K562 (cell line): ENCODE measurements at regions not wholly inside any gene's neighbourhood (a gene's known extent, or its start where the extent isn't known, plus 50 kb on each side); places are given as distances from the start of the nearest gene placed in this dataset.

Source experiments
- ATAC-seq: fragments of 200-7000 bp; cut with Tn5 transposase; 3 replicates; pipeline ENCODE4 v1.9.1; 2020; ENCODE audit warnings: moderate library complexity
- BruUV-seq: library from RNA; stranded (reverse); fragments of 400-500 nt; replicated peaks from 2 replicates; lab custom pipeline; 2021; lab: Mats Ljungman, UMichigan
- CTCF ChIA-PET: fragments of 300-600 bp; formaldehyde crosslinking; extraction: SDS; loops from one replicate; lab custom pipeline; 2021; ENCODE audit warnings: low intra/inter-chr PET ratio; lab: Yijun Ruan, JAX
- POLR2A ChIA-PET: fragments of 300-600, 350-650 bp; sonication (Branson Sonifier 250); formaldehyde crosslinking; extraction: SDS; loops from one replicate; lab custom pipeline; 2021; ENCODE audit warnings: antibody characterized with exemption, inconsistent platforms; lab: Yijun Ruan, JAX
- DNase-seq, 4 experiments: peaks; one replicate each; pipeline versions ENCODE4 v3.0.0 to v3.0.0-alpha.2; 2011 to 2018; ENCODE audit warnings: low spot score in 3 of 4, mixed read lengths in 3 of 4; ENCODE audit errors: extremely low read depth in 1 of 4
- FAIRE-seq: peaks from 2 replicates; lab custom pipeline; 2011; peaks lifted over from hg19 to GRCh38; lab: Jason Lieb, UNC
- H2AFZ ChIP-seq: 2 replicates; pipeline ENCODE4 v1.6.0; 2011; ENCODE audit warnings: low read depth, low read length, control low read depth, inconsistent platforms
- H3K27ac ChIP-seq: fragments of 200-600 bp; 3 replicates; pipeline ENCODE4 v1.8.0; 2011; ENCODE audit warnings: low read depth, mild to moderate bottlenecking, control low read depth, inconsistent platforms, low read length, moderate library complexity, mixed read lengths; ENCODE audit errors: extremely low read depth
- H3K27me3 ChIP-seq, 2 experiments: fragments of 300-600 bp in 1 of 2; 2 replicates in 1 of 2; 3 replicates in 1 of 2; pipeline versions ENCODE4 v1.6.0 to v1.8.0; 2011; ENCODE audit warnings: inconsistent platforms in 2 of 2, low read length in 2 of 2, mild to moderate bottlenecking in 1 of 2, mixed read lengths in 1 of 2, moderate library complexity in 1 of 2; ENCODE audit not compliant: control insufficient read depth in 2 of 2, insufficient read depth in 2 of 2
- H3K36me3 ChIP-seq: fragments of 300-600 bp; 3 replicates; pipeline ENCODE4 v1.8.0; 2011; ENCODE audit warnings: mild to moderate bottlenecking, low read length, inconsistent platforms; ENCODE audit not compliant: control insufficient read depth, insufficient read depth
- H3K4me1 ChIP-seq, 2 experiments: fragments of 200-600 bp in 1 of 2; replicated peaks in 1 of 2; 2 replicates in 1 of 2; 3 replicates in 1 of 2; pipeline versions ENCODE4 v1.5.1 to v1.8.0; 2011; ENCODE audit warnings: inconsistent platforms in 2 of 2, low read length in 2 of 2, mild to moderate bottlenecking in 1 of 2, mixed read lengths in 1 of 2, moderate library complexity in 1 of 2; ENCODE audit not compliant: control insufficient read depth in 2 of 2, insufficient read depth in 2 of 2
- H3K4me2 ChIP-seq: 2 replicates; pipeline ENCODE4 v1.6.1; 2011; ENCODE audit warnings: low read length, control low read depth, inconsistent platforms, mixed read lengths; ENCODE audit not compliant: insufficient read depth
- H3K4me3 ChIP-seq: fragments of 200-600 bp; sonication (generic), shearing (Covaris generic); 2 replicates; pipeline ENCODE4 v1.5.1; 2016; ENCODE audit warnings: control low read depth, inconsistent platforms
- H3K79me2 ChIP-seq: fragments of 200-600 bp; 3 replicates; pipeline ENCODE4 v1.8.0; 2011; ENCODE audit warnings: low read length, inconsistent platforms; ENCODE audit not compliant: control insufficient read depth, insufficient read depth
- H3K9ac ChIP-seq, 2 experiments: 2 replicates each; pipeline versions ENCODE4 v1.6.0 to v1.6.1; 2011; ENCODE audit warnings: low read depth in 2 of 2, low read length in 2 of 2, control low read depth in 1 of 2, inconsistent platforms in 1 of 2, mild to moderate bottlenecking in 1 of 2, mixed read lengths in 1 of 2; ENCODE audit not compliant: insufficient read depth in 1 of 2
- H3K9me1 ChIP-seq: one replicate; pipeline ENCODE4 v1.6.0; 2011; ENCODE audit warnings: inconsistent platforms, mild to moderate bottlenecking, low read length, moderate library complexity; ENCODE audit not compliant: control insufficient read depth, insufficient read depth
- H3K9me3 ChIP-seq: replicated peaks from 2 replicates; pipeline ENCODE4 v1.5.1; 2011; ENCODE audit warnings: low read depth, low read length, inconsistent platforms; ENCODE audit not compliant: control insufficient read depth, insufficient read depth
- H4K20me1 ChIP-seq: replicated peaks from 2 replicates; pipeline ENCODE4 v1.6.1; 2011; ENCODE audit warnings: low read length, inconsistent platforms, mixed read lengths; ENCODE audit not compliant: control insufficient read depth, insufficient read depth
- CC2D1A ChIP-seq: fragments of 450-650 bp; IDR thresholded peaks from 2 replicates; pipeline ENCODE4 v1.6.1; 2017; ENCODE audit warnings: mild to moderate bottlenecking
- CHCHD3 ChIP-seq: fragments of 250-450 bp; sonication (Bioruptor Pico); IDR thresholded peaks from 2 replicates; pipeline ENCODE4 v2.1.2; 2022; ENCODE audit warnings: mild to moderate bottlenecking
- FIP1L1 ChIP-seq: fragments of 200-400 bp; formaldehyde crosslinking; IDR thresholded peaks from 2 replicates; pipeline ENCODE4 v1.6.1; 2018; ENCODE audit warnings: mild to moderate bottlenecking, low read depth, low read length; ENCODE audit not compliant: poor library complexity, severe bottlenecking
- GTF2F1 ChIP-seq: IDR thresholded peaks from 2 replicates; pipeline ENCODE4 v1.6.1; 2011; ENCODE audit warnings: low read depth, low read length, improper control_type of control experiment
- LCOR ChIP-seq: sonication (generic); formaldehyde crosslinking; IDR thresholded peaks from 2 replicates; pipeline ENCODE4 v1.8.0; 2022; ENCODE audit warnings: mild to moderate bottlenecking, missing genetic modification reagents
- NR2C1 ChIP-seq, 2 experiments: fragments of 450-650 bp; IDR thresholded peaks; 2 replicates each; pipeline ENCODE4 v1.6.1; 2017; ENCODE audit warnings: mild to moderate bottlenecking in 2 of 2, antibody characterized with exemption in 1 of 2, inconsistent platforms in 1 of 2, missing compliant biosample characterization in 1 of 2, missing genetic modification characterization in 1 of 2
- ZFX ChIP-seq: sonication (generic); formaldehyde crosslinking; IDR thresholded peaks from 2 replicates; pipeline ENCODE4 v1.8.0; 2022; ENCODE audit warnings: mild to moderate bottlenecking, missing genetic modification reagents, moderate library complexity
- ZKSCAN8 ChIP-seq: fragments of 200-800 bp; sonication (Bioruptor generic); IDR thresholded peaks from 2 replicates; pipeline ENCODE4 v1.6.1; 2016; ENCODE audit warnings: missing genetic modification characterization, missing compliant biosample characterization
- ZNF407 ChIP-seq: fragments of 450-650 bp; IDR thresholded peaks from 2 replicates; pipeline ENCODE4 v1.6.1; 2016; ENCODE audit warnings: low read depth
- WGBS: fragments of 100-300 bp; shearing (Covaris generic); methylation state at CpG from one replicate; pipeline ENCODE4 v1.1.6; 2016; ENCODE audit warnings: low coverage, mixed read lengths; ENCODE audit not compliant: insufficient coverage; ENCODE audit errors: missing lambda C conversion rate; 5-methylcytosine and 5-hydroxymethylcytosine counted together
- in situ Hi-C: fragments of 300-500 bp; cut with MboI; formaldehyde crosslinking; loops from 4 replicates; pipeline ENCODE4 v1.15.0; 2018; ENCODE audit warnings: inconsistent platforms, mixed read lengths
- intact Hi-C: fragments of 100-400 bp; cut with micrococcal nuclease; formaldehyde crosslinking; loops from 2 replicates; pipeline ENCODE4 v1.14.2; 2022

GRCh38 chr6:170047823-170048222 is 243.1 kb downstream of the DLL1 start:
- H3K9ac ChIP-seq, result no peak overlapping the region
- H2AFZ ChIP-seq, result no peak overlapping the region
- 3% methylated on average over 6 of the region's 6 CpGs for WGBS
- ATAC-seq (no peak), DNase-seq (no peak), FAIRE-seq (no peak)
- intact Hi-C loops (no loop called here), in situ Hi-C loops (no loop called here)
- no peaks in the 10 kb centered on the region for H3K9me3 ChIP-seq
- peaks cover 13 to 76% of the 10 kb centered on the region in 2 experiments for H3K27me3 ChIP-seq
- BruUV-seq, result no TSS peak
- POLR2A ChIA-PET, result interaction anchor here (0.6 kb wide), 1 partner anchor 536 kb away, joined by 3 read pairs; no protein-coding TSS in a partner anchor
- H3K4me1 ChIP-seq, result no peaks in the 10 kb centered on the region
- no peak overlapping the region for H3K4me2 ChIP-seq
- no peak overlapping the region for H3K27ac ChIP-seq
- H3K36me3 ChIP-seq, result no peaks in the 10 kb centered on the region
- no peaks in the 10 kb centered on the region for H4K20me1 ChIP-seq
- CTCF ChIA-PET, result no interaction called here
- no peak overlapping the region for H3K4me3 ChIP-seq
- H3K79me2 ChIP-seq, result no peaks in the 10 kb centered on the region
- TF ChIP-seq FIP1L1 (no peak), ZNF407 (no peak), NR2C1 (IDR thresholded peaks at IDR 0.05) (no peak), NR2C1 (tag; IDR thresholded peaks at IDR 0.05) (no peak), ZFX (CRISPR knock-in tag) (no peak), CC2D1A (no peak), GTF2F1 (no peak), LCOR (CRISPR knock-in tag) (no peak), ZKSCAN8 (CRISPR knock-in tag) (no peak), CHCHD3 (no peak)
- no peaks in the 10 kb centered on the region for H3K9me1 ChIP-seq
